ENCODE measurements at regions not wholly inside any gene's neighbourhood (a gene's known extent, or its start where the extent isn't known, plus 50 kb on each side); places are given as distances from the start of the nearest gene placed in this dataset.

DNA sequence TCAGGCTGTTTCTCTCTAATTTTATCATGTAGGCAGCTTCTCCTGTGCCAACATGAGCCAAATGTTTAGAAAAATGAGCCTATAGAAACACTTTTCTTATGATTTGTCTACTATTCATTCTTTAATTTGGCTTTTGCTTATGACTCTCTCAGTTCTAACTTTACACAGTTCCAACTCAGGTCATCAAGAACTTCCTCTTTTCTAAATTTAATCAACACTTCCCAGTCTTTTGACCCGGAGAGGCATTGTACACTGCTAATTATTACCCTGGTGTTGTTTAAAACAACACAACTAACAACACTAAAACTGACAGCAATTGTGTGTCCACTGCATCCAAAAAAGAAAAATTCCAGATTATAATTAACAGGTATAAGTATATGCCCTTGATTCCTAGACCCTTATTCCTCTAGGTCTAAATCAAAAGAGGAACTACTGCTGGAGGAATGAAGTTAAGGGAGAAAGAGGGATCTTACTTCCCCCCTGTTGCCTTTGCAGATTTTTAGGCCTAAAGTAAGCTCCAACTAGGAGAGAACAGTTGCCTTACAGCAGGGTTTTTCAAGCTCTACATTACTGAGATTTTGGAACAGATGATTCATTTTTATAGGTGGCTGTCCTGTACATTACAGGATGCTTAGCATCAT lies 332.2 kb upstream of the GOLIM4 start:
- no peaks in the 10 kb centered on the region for H3K27me3 ChIP-seq (ENCODE audit: insufficient read depth, low read depth, low read length)
- H3K9me2 ChIP-seq (ENCODE audit: insufficient read depth, low read length): no peaks in the 10 kb centered on the region
- H3K4me3 ChIP-seq (ENCODE audit: low read length): no peak overlapping the region
- no peaks in the 10 kb centered on the region for H3K9me3 ChIP-seq (ENCODE audit: low read length)
- H3K79me2 ChIP-seq (replicated peaks; ENCODE audit: insufficient read depth, low read length): no peaks in the 10 kb centered on the region
- no peak overlapping the region for H3K27ac ChIP-seq (ENCODE audit: low read length)
- TF ChIP-seq MXI1 (conservative IDR thresholded peaks at IDR 0.05; ENCODE audit: poor library complexity, severe bottlenecking): no peak
- TF ChIP-seq CTCF (IDR thresholded peaks at IDR 0.05; ENCODE audit: poor library complexity, severe bottlenecking): no peak
- no peak for TF ChIP-seq TAF1 (IDR thresholded peaks at IDR 0.05; ENCODE audit: low read depth)
- no peak for TF ChIP-seq POLR2AphosphoS5 (IDR thresholded peaks at IDR 0.05)
- TF ChIP-seq EZH2 (IDR thresholded peaks at IDR 0.05; ENCODE audit: borderline replicate concordance, insufficient read depth, low read length, poor library complexity, severe bottlenecking): no peak
- TF ChIP-seq EP300 (conservative IDR thresholded peaks at IDR 0.05; ENCODE audit: poor library complexity, severe bottlenecking): no peak
- no peak for TF ChIP-seq SMC3 (conservative IDR thresholded peaks at IDR 0.05; ENCODE audit: poor library complexity)
- no peak for TF ChIP-seq RAD21 (conservative IDR thresholded peaks at IDR 0.05)
- TF ChIP-seq, protein P1, sequence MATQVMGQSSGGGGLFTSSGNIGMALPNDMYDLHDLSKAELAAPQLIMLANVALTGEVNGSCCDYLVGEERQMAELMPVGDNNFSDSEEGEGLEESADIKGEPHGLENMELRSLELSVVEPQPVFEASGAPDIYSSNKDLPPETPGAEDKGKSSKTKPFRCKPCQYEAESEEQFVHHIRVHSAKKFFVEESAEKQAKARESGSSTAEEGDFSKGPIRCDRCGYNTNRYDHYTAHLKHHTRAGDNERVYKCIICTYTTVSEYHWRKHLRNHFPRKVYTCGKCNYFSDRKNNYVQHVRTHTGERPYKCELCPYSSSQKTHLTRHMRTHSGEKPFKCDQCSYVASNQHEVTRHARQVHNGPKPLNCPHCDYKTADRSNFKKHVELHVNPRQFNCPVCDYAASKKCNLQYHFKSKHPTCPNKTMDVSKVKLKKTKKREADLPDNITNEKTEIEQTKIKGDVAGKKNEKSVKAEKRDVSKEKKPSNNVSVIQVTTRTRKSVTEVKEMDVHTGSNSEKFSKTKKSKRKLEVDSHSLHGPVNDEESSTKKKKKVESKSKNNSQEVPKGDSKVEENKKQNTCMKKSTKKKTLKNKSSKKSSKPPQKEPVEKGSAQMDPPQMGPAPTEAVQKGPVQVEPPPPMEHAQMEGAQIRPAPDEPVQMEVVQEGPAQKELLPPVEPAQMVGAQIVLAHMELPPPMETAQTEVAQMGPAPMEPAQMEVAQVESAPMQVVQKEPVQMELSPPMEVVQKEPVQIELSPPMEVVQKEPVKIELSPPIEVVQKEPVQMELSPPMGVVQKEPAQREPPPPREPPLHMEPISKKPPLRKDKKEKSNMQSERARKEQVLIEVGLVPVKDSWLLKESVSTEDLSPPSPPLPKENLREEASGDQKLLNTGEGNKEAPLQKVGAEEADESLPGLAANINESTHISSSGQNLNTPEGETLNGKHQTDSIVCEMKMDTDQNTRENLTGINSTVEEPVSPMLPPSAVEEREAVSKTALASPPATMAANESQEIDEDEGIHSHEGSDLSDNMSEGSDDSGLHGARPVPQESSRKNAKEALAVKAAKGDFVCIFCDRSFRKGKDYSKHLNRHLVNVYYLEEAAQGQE (IDR thresholded peaks at IDR 0.05; ENCODE audit: borderline replicate concordance): no peak
- no peak overlapping the region for H2AFZ ChIP-seq (ENCODE audit: low read depth, low read length)
- no peak overlapping the region for H3K4me2 ChIP-seq (ENCODE audit: low read length)
- H3F3A ChIP-seq (ENCODE audit: insufficient read depth, low read length, poor library complexity, severe bottlenecking): no peaks in the 10 kb centered on the region
- H3K9ac ChIP-seq (ENCODE audit: low read length): no peak overlapping the region
- H3K36me3 ChIP-seq (ENCODE audit: insufficient read depth, low read length): no peaks in the 10 kb centered on the region
- H4K20me1 ChIP-seq (ENCODE audit: insufficient read depth): no peaks in the 10 kb centered on the region

DNA sequence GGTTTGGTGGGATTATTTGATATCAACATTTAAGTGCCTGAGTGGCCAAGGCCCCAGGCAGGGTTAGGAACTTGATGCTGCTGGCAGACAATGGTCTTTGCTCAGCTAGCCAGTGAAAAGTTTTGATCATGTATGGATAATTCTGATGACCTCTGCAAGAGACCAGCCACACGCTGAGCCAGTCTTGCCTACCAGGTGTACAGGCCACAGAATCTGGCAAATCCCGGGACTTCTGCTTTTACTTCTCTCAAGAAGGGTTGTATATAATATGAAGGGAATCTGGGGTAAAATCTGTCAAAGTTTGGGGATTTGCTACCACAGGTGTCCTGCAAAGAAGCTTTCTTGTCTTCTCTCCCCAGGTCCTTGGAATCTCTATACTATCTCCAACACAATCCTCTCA lies 331.4 kb upstream of the GOLIM4 start:
- Histone ChIP-seq H3K4me2 (ENCODE audit: low read length) (no peak overlapping the region), H3K9ac (ENCODE audit: low read length) (no peak overlapping the region), H2AFZ (ENCODE audit: low read depth, low read length) (no peak overlapping the region), H3F3A (ENCODE audit: insufficient read depth, low read length, poor library complexity, severe bottlenecking) (no peaks in the 10 kb centered on the region), H3K9me2 (ENCODE audit: insufficient read depth, low read length) (no peaks in the 10 kb centered on the region), H3K4me3 (ENCODE audit: low read length) (no peak overlapping the region), H3K9me3 (ENCODE audit: low read length) (no peaks in the 10 kb centered on the region), H3K27ac (ENCODE audit: low read length) (no peak overlapping the region), H3K27me3 (ENCODE audit: insufficient read depth, low read depth, low read length) (no peaks in the 10 kb centered on the region), H3K36me3 (ENCODE audit: insufficient read depth, low read length) (no peaks in the 10 kb centered on the region), H3K79me2 (replicated peaks; ENCODE audit: insufficient read depth, low read length) (no peaks in the 10 kb centered on the region), H4K20me1 (ENCODE audit: insufficient read depth) (no peaks in the 10 kb centered on the region)
- TF ChIP-seq, protein P1 (IDR thresholded peaks at IDR 0.05; ENCODE audit: borderline replicate concordance): no peak
- TF ChIP-seq RAD21 (conservative IDR thresholded peaks at IDR 0.05) (no peak), EP300 (conservative IDR thresholded peaks at IDR 0.05; ENCODE audit: poor library complexity, severe bottlenecking) (no peak), MXI1 (conservative IDR thresholded peaks at IDR 0.05; ENCODE audit: poor library complexity, severe bottlenecking) (no peak), CTCF (IDR thresholded peaks at IDR 0.05; ENCODE audit: poor library complexity, severe bottlenecking) (no peak), EZH2 (IDR thresholded peaks at IDR 0.05; ENCODE audit: borderline replicate concordance, insufficient read depth, low read length, poor library complexity, severe bottlenecking) (no peak), POLR2AphosphoS5 (IDR thresholded peaks at IDR 0.05) (no peak), SMC3 (conservative IDR thresholded peaks at IDR 0.05; ENCODE audit: poor library complexity) (no peak), TAF1 (IDR thresholded peaks at IDR 0.05; ENCODE audit: low read depth) (no peak)
